Mesothelial cell of epicardium (in vitro differentiated cells): ENCODE measurements at regions not wholly inside any gene's neighbourhood (a gene's known extent, or its start where the extent isn't known, plus 50 kb on each side); places are given as distances from the start of the nearest gene placed in this dataset.

Experiments used
- DNase-seq, 2 experiments: peaks; one replicate each; pipeline ENCODE4 v3.0.0; 2021; ENCODE audit warnings: low spot score in 2 of 2; ENCODE audit not compliant: unreplicated experiment in 2 of 2
- H3K27ac Mint-ChIP-seq: 2 replicates; pipeline ENCODE4 v1.8.0; 2021; ENCODE audit warnings: mixed read lengths
- H3K27me3 Mint-ChIP-seq: 2 replicates; pipeline ENCODE4 v1.8.0; 2021; ENCODE audit warnings: low read depth, mixed read lengths
- H3K36me3 Mint-ChIP-seq: 2 replicates; pipeline ENCODE4 v1.8.0; 2021; ENCODE audit warnings: mixed read lengths
- H3K4me1 Mint-ChIP-seq: 2 replicates; pipeline ENCODE4 v1.8.0; 2021; ENCODE audit warnings: mixed read lengths
- H3K4me3 Mint-ChIP-seq: 2 replicates; pipeline ENCODE4 v1.8.0; 2021; ENCODE audit warnings: mild to moderate bottlenecking, moderate library complexity, mixed read lengths
- H3K9me3 Mint-ChIP-seq: 2 replicates; pipeline ENCODE4 v1.8.0; 2021; ENCODE audit warnings: mixed read lengths
- CTCF ChIP-seq: fragments of 200-600 bp; sonication (generic); IDR thresholded peaks from one replicate; pipeline ENCODE4 v1.5.0; 2021; ENCODE audit warnings: antibody characterized with exemption; ENCODE audit not compliant: unreplicated experiment

GRCh38 chr1:5297886-5298239, 643.5 kb downstream of the AJAP1 start:
- Mint-ChIP-seq H3K27ac (no peak overlapping the region), H3K9me3 (no peaks in the 10 kb centered on the region), H3K27me3 (peaks cover 11% of the 10 kb centered on the region), H3K4me3 (no peak overlapping the region), H3K36me3 (no peaks in the 10 kb centered on the region), H3K4me1 (peaks cover 7% of the 10 kb centered on the region)
- no peak for DNase-seq
- no peak for TF ChIP-seq CTCF

- no peak overlapping the region for H3K4me3 Mint-ChIP-seq
- no peak for DNase-seq
- no peak overlapping the region for H3K27ac Mint-ChIP-seq
- H3K4me1 Mint-ChIP-seq = peaks cover 7% of the 10 kb centered on the region
- H3K9me3 Mint-ChIP-seq = no peaks in the 10 kb centered on the region
- peaks cover 9% of the 10 kb centered on the region for H3K27me3 Mint-ChIP-seq
- no peak for TF ChIP-seq CTCF
- no peaks in the 10 kb centered on the region for H3K36me3 Mint-ChIP-seq
These were observed 642.9 kb downstream of the AJAP1 start for GRCh38 chr1:5297180-5297885.

- Mint-ChIP-seq H3K9me3 (no peaks in the 10 kb centered on the region), H3K4me1 (peaks cover 7% of the 10 kb centered on the region), H3K4me3 (no peak overlapping the region), H3K36me3 (no peaks in the 10 kb centered on the region), H3K27me3 (peaks cover 6% of the 10 kb centered on the region), H3K27ac (no peak overlapping the region)
- TF ChIP-seq CTCF = no peak
- no peak for DNase-seq
These were observed 642.3 kb downstream of the AJAP1 start for GRCh38 chr1:5296557-5297179.

GRCh38 chr1:5296095-5296494, 641.7 kb downstream of the AJAP1 start:
- H3K4me3 Mint-ChIP-seq = no peak overlapping the region
- H3K4me1 Mint-ChIP-seq = peaks cover 7% of the 10 kb centered on the region
- TF ChIP-seq CTCF = no peak
- DNase-seq = no peak
- H3K27me3 Mint-ChIP-seq = peaks cover 6% of the 10 kb centered on the region
- H3K9me3 Mint-ChIP-seq = no peaks in the 10 kb centered on the region
- H3K27ac Mint-ChIP-seq = no peak overlapping the region
- H3K36me3 Mint-ChIP-seq = no peaks in the 10 kb centered on the region

GRCh38 chr1:5291889-5292288, 637.5 kb downstream of the AJAP1 start:
- peaks cover 2% of the 10 kb centered on the region for H3K27me3 Mint-ChIP-seq
- no peaks in the 10 kb centered on the region for H3K9me3 Mint-ChIP-seq
- DNase-seq = no peak
- peaks cover 7% of the 10 kb centered on the region for H3K4me1 Mint-ChIP-seq
- no peak overlapping the region for H3K27ac Mint-ChIP-seq
- no peak for TF ChIP-seq CTCF
- H3K4me3 Mint-ChIP-seq = no peak overlapping the region
- H3K36me3 Mint-ChIP-seq = no peaks in the 10 kb centered on the region
